T-helper 2 cell (primary cell): ENCODE measurements at regions not wholly inside any gene's neighbourhood (a gene's known extent, or its start where the extent isn't known, plus 50 kb on each side); places are given as distances from the start of the nearest gene placed in this dataset.

Experiments used
- DNase-seq, 5 experiments: peaks; one replicate each; pipeline versions ENCODE4 v3.0.0 to v3.0.0-alpha.2; 2012 to 2022

DNA sequence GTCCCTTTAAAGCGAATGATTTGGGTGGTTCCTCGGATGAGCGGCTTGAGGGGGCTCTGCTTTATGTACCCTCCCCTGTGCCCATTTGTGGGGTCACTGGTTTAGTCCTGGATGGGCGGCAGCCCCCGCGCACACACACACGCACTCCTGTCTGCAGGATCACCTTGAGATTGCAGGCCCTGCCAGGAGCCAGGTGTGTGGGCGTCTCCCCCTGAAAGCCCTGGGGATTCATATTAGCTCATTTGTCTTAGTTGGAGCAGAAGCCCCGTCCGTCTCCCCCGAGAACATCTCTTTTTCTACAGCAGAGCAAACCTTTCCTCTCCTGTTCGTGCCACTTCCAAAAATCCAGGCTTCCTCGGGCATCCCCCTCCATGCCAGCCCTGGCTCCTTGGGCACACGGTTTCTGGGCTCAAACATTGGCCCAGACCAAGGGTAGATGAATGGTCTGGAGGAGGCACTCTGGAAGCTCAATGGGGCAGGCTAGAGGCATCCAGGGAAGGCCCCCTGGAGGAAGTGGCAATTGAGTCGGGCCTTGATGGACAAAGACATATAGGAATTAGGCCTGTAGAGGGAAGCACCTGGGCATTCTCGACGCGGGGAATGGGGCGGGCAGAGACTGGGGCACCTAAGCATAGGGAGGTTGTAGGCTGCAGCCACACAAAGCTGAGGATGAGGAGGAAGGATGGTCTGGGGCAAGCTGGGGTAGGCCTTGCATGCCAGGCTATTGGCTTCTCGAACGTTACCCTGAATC is 218.5 kb upstream of the GSE1 start:
- no peak for DNase-seq

DNA sequence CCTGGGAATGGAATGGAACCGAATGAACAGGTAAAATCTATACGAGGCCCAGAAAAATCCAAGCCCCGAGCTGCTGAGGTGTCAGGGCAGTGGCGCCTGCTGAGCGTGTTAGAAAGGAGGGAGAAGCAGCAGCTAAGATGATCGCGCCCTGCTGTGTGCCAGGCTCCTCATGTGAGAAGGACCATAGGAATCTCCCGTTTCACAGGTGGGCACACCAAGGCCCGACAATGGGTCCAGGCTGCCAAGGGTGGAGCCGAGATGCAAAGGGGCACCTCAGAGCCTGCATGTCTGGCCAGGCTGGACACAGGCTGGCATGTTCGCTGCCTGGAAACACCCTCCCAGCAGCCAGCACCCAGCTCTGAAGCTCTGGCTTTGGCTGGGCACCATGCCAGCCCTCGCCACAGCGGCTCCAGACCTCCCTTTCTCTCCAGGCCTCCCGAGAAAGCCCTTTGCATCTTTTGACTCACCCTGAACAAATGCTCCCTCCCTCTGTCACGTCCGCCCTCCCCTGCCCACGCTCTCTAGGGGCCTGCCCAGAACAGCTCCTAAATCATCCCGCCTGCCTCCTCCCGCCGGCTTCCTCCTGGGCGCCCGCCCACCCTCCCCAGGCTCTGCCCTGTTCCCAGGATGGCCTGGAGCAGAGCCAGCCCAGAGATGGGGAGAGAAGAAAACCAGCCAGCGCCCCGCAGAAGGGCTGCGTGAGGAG is 217.8 kb upstream of the GSE1 start:
- DNase-seq: peak in 1 of 5 experiments; percentile 2

DNA sequence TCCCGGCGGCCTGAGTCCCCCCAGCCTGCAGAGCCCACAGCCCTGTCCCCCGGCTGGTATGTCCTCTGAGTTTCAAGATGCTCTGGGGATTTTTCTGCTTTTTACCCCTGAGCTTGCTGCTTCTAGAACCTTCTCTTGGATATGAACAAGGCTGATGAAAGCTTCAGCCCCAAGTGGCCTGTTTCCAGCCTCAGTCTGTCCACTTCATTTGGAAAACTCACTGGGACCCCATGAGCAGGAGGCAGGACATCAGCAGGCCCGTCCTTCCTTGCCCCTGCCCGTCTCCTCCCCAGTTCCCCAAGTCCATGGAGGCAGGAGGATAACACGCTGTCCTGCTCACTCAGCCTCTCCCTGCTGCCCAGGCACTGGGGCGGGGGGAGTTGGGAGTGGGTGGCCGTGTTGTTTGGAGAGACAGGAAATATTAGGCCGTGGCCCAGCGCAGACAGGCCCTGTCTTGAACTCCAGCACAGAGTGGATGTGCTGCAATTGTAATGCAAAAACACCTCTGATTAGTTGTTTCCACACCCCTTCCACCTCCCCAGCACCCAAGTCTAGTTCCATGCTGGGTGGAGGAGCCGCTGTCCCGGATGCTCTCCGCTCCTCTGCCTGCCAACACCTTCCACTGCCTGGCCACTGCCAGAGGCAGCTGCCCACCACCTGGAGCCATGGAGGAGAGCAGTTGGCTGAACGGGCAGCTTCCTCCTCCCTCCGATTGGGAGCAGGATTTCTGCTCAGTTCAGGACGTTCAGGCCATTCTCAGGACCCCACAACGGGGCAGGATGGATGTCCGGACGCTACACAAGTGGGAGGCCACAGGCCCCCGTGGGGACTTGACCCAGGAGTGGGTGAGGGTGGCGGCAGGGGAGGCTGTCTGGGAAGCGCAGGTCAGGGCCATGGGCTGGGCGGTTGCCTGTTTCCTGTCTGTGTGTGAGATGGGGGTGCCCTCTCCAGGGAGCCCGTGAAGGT is 216.9 kb upstream of the GSE1 start:
- peak in 1 of 5 experiments; percentile 7 for DNase-seq

DNA sequence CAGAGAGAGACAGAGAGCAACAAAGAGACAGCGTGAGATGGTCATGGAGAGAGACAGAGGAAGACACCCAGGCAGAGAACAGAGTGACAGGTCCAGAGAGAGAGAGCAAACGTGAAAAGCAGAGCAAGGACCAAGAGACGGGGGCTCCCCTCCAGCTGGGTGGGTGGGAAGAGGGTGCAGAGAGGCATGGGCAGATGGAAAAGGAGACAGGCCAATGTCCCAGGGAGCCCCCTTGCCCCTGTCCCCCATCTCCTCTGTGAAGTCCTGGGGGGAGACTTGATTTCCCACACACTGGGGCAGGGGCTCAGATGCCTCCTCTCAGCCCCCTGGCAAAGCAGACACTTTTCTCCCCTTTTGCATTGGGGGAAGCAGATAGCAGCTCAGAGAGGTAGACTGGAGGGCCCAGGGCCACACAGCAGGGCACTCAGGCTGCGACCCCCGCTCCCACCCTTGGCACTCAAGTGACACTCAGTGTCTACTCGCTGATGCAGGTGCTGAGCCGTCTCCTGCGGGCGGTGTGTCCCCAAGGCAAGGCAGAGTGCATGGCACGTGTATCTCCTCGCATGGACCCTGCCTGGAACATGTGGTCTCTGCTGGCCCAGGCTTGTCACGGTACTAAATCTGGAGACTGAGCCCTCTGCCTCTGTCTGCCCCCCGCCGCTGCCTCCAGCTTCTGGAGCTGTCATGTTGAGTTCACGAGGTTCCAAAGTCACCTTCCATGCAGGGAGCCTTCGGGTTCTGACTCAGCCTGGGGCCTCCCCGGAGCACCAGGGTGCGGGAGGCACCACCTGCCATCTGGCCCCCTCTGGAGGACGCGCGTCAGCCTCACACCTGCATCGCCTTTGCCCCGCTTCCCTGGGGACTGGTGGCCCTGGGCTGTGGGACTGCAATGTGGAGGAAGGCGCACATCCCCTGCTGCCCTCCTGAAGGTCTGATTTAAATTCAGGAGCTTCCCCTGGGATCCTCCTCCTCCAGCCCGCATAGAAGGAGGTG is 215.9 kb upstream of the GSE1 start:
- DNase-seq: peak in 1 of 5 experiments; percentile 2

DNA sequence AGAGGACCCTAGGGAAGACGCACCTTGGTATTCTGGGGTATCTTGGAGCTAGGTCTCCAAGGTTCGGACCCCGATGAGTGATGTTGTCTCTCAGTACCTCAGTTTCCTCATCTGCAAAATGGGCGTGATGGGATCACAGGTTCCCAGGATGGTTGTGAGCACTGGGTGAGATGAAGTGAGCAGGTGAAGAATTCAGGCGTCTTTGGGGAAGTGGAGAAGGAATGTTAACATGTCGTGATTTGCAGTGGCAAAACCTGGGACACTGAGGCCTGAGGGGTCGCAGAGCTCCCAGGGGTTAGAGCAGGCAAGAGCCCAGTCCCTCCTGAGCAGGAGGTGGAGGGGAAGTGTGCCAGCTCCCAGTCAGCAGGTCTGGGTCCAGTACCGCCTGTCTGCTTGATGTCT is 215.1 kb upstream of the GSE1 start:
- DNase-seq: no peak

DNA sequence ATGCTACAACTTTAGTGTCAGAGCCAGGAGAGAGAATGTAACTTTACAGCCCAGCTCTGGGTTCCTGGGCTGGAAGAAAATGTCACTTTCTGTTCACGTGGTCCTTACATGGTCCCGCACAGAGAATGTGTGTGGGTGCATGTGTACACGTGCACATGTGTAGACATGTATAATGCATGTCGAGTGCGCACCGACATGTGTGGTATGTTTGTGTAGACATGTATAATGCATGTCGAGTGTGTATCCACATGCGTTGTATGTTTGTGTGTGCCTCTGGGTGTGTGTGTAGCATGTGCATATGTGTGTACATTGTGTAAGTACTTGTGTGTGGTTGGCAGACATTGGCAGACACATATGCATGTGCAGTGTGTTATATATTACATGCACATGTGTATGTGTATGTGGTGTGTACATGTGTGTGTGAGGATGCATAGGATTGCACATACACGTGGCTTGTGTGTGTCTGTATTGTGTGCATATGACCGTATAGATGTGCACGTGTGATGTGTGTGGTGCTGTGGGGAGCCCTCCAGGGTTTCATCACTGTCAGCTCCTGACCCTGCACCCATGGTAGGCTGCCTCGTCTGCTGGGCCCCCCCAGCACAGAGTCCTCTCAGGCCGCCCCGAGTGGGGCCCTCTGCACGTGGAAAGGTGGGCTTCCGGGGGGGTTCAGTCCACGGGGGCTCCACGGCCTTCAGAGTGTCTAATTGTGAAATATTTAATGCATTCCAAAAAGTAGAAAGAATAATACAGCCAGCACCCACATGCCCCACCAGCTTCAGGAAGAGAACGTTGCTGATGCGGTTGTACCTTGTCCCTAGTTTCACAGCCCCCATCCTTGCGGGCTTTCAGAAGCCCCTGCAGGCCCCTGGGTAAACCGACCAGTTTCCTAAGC is 214.2 kb upstream of the GSE1 start:
- DNase-seq: peak in 1 of 5 experiments; percentile 3

DNA sequence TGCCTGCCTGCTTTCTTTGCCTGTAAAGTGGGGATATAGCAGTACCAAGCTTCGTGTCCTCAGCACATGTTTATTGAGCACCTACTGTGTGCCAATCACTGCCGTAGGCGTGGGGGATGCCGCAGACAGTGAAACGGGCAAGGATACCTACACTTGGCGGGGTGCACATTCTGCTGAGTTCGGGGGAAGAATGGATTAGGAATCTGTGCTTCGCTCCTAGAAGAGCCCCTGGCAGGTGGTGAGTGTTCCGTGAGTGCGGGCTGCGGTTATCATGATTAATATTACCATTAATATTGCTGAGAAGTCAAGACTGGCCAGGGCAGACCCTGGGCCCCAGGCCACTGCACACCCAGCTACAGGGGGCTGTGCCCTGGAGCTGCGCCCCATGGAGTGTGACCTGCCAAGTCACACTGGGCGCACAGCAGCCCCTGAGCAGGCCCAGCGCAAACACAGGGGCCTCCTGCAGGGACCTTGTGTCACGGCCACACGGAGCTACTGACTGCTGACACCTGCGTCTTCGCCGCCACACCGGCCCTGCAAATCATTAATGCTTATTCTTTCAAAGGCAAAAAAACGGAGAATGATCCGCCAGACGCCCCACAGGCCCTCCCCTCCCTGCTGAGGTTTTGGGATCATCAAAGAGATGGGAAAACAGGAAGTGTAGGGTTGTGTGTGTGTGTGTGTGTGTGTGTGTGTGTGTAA is 213.4 kb upstream of the GSE1 start:
- DNase-seq: peak in 1 of 5 experiments; percentile 2

DNA sequence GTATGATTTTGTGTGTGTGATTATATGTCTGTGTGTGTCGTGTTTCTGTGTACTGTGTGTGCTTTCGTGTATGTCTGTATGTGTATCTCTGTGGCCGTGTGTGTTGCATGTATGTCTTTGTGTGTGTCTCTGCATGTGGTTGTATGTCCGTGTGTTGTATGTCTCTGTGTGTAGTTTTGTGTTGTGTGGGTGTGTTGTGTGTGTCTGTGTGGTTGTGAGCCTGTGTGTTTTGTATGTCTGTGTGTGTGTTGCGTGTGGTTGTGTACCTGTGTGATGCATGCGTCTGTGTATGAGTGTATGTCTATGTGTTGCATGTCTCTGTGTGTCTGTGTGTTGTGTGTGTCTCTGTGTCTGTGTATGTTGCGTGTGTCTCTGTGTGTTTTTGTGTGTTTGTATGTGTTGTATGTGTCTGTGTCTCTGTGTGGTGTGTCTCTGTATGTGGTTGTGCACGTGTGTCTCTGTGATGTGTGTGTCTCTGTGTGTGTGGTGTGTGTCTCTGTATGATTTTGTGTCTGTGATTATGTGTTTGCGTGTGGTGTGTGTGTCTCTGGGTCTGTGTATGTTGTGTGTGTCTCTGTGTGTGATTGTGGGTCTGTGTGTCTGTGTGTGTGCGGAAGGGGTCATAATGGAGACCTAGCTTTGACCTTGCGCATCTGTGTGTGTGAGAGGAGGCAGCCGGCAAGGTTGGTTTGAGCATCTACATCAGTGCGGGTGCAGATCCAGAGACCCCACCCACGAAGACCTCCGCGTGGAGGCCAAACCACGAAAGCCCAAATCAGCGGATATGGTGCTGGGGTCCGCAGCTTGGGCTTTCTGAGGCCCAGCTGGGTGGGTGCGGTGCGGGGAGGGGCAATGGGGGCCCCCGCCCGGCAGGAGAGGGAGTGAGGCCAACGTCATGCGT is 212.6 kb upstream of the GSE1 start:
- DNase-seq: no peak

DNA sequence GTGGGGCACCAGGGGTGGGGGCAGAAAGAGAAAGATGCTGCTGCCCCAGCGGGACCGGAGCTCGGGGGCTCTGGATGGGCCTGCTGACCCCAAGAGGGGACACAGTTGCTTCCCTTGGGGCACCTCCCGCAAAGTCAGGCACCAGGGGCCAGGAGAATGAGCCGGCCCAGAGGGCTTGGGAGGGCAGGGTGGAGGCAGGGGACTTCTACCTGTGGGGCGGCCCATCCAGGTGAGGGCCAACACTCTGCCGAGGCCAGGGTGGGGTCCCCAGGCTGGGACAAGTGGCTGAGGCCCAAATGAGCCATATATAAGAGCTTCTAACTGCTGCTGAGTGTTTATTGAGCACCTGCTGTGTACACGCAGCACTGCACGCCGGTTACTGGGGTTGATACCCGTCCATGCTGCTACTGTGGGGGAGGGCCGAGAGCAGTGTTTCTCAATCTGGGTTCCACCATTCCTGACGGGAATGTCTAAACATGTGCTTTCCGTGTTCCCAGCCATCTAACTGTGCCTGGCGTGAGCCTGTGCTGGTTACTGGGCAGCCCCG is 211.7 kb upstream of the GSE1 start:
- no peak for DNase-seq

DNA sequence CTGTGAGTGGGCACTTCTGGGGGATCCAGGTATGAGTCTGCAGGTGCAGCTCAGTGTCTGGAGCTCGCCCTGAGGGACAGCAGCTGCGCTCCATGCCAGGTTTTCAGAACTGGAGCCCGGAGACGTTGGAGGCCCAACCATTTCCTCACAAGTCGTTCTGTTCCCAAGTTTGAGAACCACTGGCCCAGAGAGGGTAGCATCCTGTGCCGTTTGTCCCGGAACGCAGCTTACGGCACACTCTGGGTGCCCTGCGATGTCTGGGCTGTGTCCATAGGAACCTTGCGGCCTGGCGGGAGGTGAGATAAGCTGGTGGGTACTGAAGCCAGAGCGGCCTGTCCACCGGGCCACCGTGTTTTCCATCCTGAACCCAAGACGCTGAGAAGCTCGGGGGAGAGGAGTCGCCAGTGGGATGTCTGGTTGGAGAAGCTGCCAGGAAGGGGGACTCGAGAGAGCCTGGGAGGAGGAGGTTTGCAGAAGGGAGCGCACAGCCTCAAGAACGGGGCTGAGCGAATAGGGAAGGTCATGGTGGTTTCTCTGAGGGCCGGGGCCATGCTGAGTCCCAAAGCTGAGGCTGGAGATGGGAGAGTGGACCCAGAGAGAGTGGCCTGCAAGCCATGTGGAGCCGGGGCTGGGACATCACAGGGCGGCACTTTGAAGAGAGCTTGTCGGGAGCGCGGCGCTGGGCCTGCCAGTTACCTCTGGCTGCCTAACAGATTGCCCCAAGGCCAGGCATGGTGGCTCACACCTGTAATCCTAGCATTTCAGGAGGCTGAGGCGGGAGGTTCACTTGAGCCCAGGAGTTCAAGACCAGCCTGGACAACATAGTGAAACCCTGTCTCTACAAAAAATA is 211.0 kb upstream of the GSE1 start:
- DNase-seq: no peak

DNA sequence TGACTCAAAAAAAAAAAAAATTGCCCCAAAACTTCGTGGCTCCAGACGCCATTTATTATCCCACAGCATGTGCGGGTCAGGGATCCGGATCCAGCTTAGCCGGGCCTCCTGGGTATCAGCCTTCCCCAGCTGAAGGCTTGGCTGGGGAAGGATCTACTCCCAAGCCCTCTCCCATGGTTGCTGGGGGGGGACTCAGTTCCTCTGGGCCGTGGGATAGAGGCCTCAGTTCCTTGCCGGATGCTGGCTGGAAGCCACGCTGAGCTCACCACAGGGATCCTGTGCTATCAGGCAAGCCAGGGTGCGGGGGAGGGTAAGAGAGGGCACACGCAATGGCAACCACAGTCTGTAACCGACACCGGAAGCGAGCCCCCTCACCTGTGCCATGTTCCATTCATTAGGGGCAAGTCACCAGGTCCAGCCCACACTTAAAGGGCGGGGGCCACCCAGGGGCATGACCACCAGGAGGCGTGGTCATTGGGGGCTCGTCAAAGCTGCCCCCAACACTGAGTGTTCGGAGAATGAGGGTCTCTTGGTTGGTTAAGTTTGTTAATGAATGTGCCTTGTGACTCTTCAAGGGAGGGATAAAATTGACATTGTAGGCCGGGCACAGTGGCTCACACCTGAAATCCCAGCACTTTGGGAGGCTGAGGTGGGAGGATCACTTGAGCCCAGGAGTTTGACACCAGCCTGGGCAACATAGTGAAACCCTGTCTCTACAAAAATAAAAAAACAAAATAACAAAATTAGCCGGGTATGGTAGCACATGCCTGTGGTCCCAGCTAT is 210.0 kb upstream of the GSE1 start:
- no peak for DNase-seq

DNA sequence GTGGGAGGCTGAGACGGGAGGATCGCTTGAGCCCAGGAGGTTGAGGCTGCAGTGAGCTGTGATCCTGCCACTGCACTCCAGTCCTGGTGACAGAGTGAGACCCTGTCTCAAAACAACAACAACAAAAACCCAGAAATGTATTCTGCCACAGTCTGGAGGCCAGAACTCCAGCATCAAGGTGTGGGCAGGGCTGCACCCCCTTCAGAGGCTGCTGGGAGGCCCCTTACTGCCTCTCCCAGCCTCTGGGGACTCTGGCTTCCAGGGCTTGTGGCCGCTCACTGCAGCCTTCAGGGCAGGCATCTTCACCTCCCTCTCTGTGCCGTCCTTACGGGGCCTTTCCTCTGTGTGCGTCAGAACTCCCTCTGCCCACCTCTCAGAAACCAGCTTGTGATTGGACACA is 209.4 kb upstream of the GSE1 start:
- DNase-seq: no peak

DNA sequence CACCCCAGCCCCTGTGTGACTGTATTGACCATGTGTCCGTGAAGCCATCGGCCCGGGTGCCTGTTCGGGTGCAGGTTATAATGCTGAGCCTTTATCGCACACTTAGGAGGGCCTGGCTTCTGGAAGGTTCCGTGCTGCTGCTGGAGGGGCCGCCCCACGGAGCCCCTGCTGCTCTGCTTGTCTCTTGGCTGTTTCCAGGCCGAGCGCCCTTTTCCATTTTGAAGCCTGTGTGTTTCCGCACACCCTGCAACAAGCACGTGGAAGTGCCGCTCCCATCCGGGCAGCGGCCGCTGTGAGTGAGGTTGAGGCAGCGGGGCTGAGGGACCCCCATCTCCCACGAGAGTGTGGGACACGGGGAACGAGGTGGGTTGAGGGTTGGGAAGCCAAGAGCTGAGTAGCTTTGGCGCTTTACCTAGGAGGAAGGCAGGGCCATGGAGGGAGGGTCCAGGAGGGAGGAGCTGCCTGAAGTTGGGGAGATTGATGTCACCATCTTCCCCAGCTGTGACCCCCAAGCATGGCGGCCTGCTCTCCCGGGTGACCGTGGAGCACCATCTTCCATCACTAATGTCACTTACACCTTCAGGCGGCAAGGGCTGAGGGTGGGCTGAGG is 200.1 kb upstream of the GSE1 start:
- DNase-seq: peak in 1 of 5 experiments; percentile 6

DNA sequence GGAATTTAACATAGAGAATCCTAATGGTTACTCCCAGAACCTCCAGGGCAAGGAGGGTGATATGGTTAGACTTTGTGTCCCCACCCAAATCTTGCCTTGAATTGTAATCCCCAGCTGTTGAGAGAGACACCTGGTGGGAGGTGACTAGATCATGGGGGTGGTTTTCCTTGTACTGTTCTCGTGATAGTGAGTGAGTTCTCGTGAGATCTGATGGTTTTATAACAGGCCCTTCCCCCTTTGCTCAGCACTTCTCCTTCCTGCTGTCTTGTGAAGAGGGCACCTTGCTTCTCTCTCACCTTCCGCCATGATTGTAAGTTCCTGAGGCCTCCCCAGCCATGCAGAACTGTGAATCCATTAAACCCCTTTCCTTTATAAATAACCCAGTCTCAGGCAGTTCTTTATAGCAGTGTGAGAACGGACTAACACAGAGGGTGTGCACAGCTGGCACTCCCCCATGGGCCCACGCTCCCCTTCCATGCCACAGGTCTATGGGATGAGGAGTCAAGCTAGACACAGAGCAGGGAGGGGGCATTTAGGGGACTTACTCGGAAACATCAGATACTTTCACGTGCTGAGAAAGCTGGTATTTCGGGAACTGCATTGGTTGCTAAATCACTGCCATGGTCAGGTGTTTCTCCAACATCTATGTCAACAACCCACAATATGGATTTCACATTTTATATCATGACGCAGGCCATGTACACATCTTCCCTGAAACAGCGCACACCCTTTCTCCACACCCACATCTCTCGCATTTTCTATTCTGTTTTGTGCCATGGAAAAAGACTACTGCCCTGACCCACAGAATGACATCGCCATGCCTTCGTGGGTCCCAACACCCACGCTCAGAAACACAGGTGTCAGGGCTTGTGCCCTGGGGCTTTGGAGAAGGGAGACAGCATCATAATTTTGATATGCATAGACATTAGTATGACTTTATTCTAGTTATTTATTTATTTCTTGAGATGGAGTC is 199.1 kb upstream of the GSE1 start:
- no peak for DNase-seq
